Psoas muscle (tissue), 7 donors: ENCODE measurements at regions not wholly inside any gene's neighbourhood (a gene's known extent, or its start where the extent isn't known, plus 50 kb on each side); places are given as distances from the start of the nearest gene placed in this dataset.

Source experiments
- ATAC-seq, 4 donors: fragments of 200-7000 bp; cut with Tn5 transposase; one replicate each; pipeline ENCODE4 v1.9.1; 2020; ENCODE audit warnings: moderate library complexity in 3 of 4, mild to moderate bottlenecking in 2 of 4
- DNase-seq, 2 donors: peaks; one replicate each; pipeline ENCODE4 v3.0.0-alpha.2; 2020
- H3K27ac ChIP-seq: fragments of 200-600 bp; one replicate; pipeline ENCODE4 v1.8.0; 2022
- H3K27me3 ChIP-seq, 3 donors: fragments of 200-600 bp in 1 of 3; one replicate each; pipeline versions ENCODE4 v1.6.1 to v1.8.0; 2013 to 2022; ENCODE audit warnings: low read length in 2 of 3, mild to moderate bottlenecking in 2 of 3, moderate library complexity in 1 of 3; ENCODE audit not compliant: insufficient read depth in 3 of 3
- H3K36me3 ChIP-seq, 2 donors: fragments of 200-600 bp in 1 of 2; one replicate each; pipeline versions ENCODE4 v1.6.1 to v1.8.0; 2013 to 2022; ENCODE audit warnings: low read depth in 1 of 2, mild to moderate bottlenecking in 1 of 2, moderate library complexity in 1 of 2; ENCODE audit not compliant: insufficient read depth in 1 of 2
- H3K4me1 ChIP-seq: fragments of 200-600 bp; one replicate; pipeline ENCODE4 v1.8.0; 2022
- H3K4me3 ChIP-seq: fragments of 200-600 bp; one replicate; pipeline ENCODE4 v1.8.0; 2022; ENCODE audit warnings: mild to moderate bottlenecking
- H3K9me3 ChIP-seq: fragments of 200-600 bp; one replicate; pipeline ENCODE4 v1.8.0; 2022
- CTCF ChIP-seq: fragments of 200-600 bp; IDR thresholded peaks from one replicate; pipeline ENCODE4 v1.8.0; 2022; ENCODE audit warnings: antibody characterized with exemption
- WGBS, 3 donors: extraction: QIAGEN DNeasy Blood & Tissue Kit; methylation state at CpG; one replicate each; pipeline versions ENCODE4 v1.1.6 to v1.1.7; 2013; 5-methylcytosine and 5-hydroxymethylcytosine counted together
- intact Hi-C, 2 donors: fragments of 100-400 bp; cut with DNase I; formaldehyde crosslinking; loops; one replicate each; pipeline versions ENCODE4 v1.11.0 to v1.14.2; 2022
- donor health status: healthy with polysubstance abuse.
- donor health status: DM: no; HTN: no; CAD: no; lungs with moderate emphysema.
- donor health status: Bipolar disorder and iron deficiency.
- donor health status: healthy.
- donor health status: DM: yes; HTN: yes; CAD: no.
- donor health status: DM: no; HTN: no; CAD: no.
- donor health status: DM: yes; HTN: yes; CAD: no.

- no peaks in the 10 kb centered on the region for H3K27me3 ChIP-seq
- WGBS, 3 donors: 90 to 97% (median 93%) methylated on average over 1 of the region's 1 CpG
- intact Hi-C loops: no loop called here
- no peak for ATAC-seq
- no peak for TF ChIP-seq CTCF
- no peak for DNase-seq
- H3K9me3 ChIP-seq: no peaks in the 10 kb centered on the region
- H3K27ac ChIP-seq: no peak overlapping the region
- H3K4me1 ChIP-seq: peaks cover 4% of the 10 kb centered on the region
- no peak overlapping the region for H3K4me3 ChIP-seq
- no peaks in the 10 kb centered on the region for H3K36me3 ChIP-seq
These were observed 288.6 kb downstream of the OXSM start for GRCh38 chr3:26078539-26078938.

GRCh38 chr3:26081166-26081565, 291.3 kb downstream of the OXSM start:
- DNase-seq (no peak), ATAC-seq (no peak)
- Histone ChIP-seq H3K4me3 (no peak overlapping the region), H3K27ac (no peak overlapping the region), H3K36me3 (no peaks in the 10 kb centered on the region), H3K4me1 (peaks cover 4% of the 10 kb centered on the region), H3K27me3 (no peaks in the 10 kb centered on the region), H3K9me3 (no peaks in the 10 kb centered on the region)
- intact Hi-C loops: no loop called here
- TF ChIP-seq CTCF: no peak
- 61 to 69% (median 64%) methylated on average over 1 of the region's 1 CpG for WGBS, 3 donors

GRCh38 chr3:26081806-26082205, 291.9 kb downstream of the OXSM start:
- no peak overlapping the region for H3K4me3 ChIP-seq
- no peaks in the 10 kb centered on the region for H3K36me3 ChIP-seq
- WGBS, 3 donors: 28 to 42% (median 38%) methylated on average over 1 of the region's 1 CpG
- DNase-seq (no peak), ATAC-seq (no peak)
- H3K27ac ChIP-seq: no peak overlapping the region
- intact Hi-C loops: no loop called here
- H3K27me3 ChIP-seq: no peaks in the 10 kb centered on the region
- H3K9me3 ChIP-seq: no peaks in the 10 kb centered on the region
- H3K4me1 ChIP-seq: peaks cover 4% of the 10 kb centered on the region
- TF ChIP-seq CTCF: no peak

GRCh38 chr3:26082911-26083310, 293.0 kb downstream of the OXSM start:
- ATAC-seq (no peak), DNase-seq (no peak)
- no peaks in the 10 kb centered on the region for H3K9me3 ChIP-seq
- H3K4me3 ChIP-seq: no peak overlapping the region
- no peak overlapping the region for H3K27ac ChIP-seq
- 88 to 91% (median 89%) methylated on average over 3 of the region's 3 CpGs for WGBS, 3 donors
- intact Hi-C loops: no loop called here
- no peak for TF ChIP-seq CTCF
- H3K4me1 ChIP-seq: peaks cover 4% of the 10 kb centered on the region
- H3K36me3 ChIP-seq: no peaks in the 10 kb centered on the region
- no peaks in the 10 kb centered on the region for H3K27me3 ChIP-seq

GRCh38 chr3:26084629-26085028, 294.7 kb downstream of the OXSM start:
- Histone ChIP-seq H3K4me1 (no peaks in the 10 kb centered on the region), H3K27ac (no peak overlapping the region), H3K27me3 (no peaks in the 10 kb centered on the region), H3K36me3 (no peaks in the 10 kb centered on the region), H3K4me3 (no peak overlapping the region), H3K9me3 (no peaks in the 10 kb centered on the region)
- 50 to 55% (median 54%) methylated on average over 2 of the region's 2 CpGs for WGBS, 3 donors
- no peak for TF ChIP-seq CTCF
- intact Hi-C loops: no loop called here
- no peak for ATAC-seq
- DNase-seq: no peak
